SIG-M5 treated with dmso at 0.1 percent for 504 hours (cell line): ENCODE measurements at regions not wholly inside any gene's neighbourhood (a gene's known extent, or its start where the extent isn't known, plus 50 kb on each side); places are given as distances from the start of the nearest gene placed in this dataset.
"Not testable (repeated sequence)": the region's sequence is repeated elsewhere in the genome, so short reads cannot be mapped to it uniquely, and the experiment has no call there.

Source experiments
- DNase-seq: peaks from one replicate; lab custom pipeline; 2025; ENCODE audit not compliant: unreplicated experiment; lab: John Stamatoyannopoulos, UW

DNA sequence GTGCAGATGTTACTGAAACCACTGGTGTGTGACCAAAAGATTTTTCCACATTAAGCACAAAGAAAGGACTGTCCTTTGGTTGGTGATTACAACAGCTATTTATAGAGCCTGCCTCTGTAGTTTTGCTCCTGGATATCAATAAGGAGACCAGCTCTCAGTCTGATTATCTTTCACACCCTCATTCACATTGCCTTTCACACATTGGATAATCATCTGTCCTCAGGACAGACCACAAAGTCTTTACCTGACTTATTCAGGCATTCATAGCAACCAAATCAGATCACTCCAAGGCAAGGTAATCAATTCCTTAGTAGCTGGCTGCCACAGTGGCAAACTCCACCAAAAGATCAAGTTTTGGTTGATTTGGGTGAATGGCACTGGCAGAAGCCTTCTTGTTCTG is 59.6 kb upstream of the CPSF6 start:
- DNase-seq: no peak

DNA sequence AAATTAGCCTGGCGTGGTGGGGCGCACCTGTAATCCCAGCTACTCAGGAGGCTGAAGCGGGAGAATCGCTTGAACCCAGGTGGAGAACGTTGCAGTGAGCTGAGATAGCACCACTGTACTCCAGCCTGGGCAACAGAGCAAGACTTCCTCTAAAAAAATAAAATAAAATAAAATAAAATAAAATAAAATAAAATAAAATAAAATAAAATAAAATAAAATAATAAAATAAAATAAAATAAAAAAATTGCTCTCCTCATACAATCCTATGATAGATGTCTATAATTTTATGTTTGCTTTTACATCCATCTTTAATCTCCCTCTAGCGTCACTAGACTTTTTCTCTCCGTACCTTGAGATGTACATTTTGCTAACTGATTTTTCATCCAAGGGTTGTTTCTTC is 51.8 kb upstream of the CPSF6 start:
- DNase-seq: not testable (repeated sequence)

DNA sequence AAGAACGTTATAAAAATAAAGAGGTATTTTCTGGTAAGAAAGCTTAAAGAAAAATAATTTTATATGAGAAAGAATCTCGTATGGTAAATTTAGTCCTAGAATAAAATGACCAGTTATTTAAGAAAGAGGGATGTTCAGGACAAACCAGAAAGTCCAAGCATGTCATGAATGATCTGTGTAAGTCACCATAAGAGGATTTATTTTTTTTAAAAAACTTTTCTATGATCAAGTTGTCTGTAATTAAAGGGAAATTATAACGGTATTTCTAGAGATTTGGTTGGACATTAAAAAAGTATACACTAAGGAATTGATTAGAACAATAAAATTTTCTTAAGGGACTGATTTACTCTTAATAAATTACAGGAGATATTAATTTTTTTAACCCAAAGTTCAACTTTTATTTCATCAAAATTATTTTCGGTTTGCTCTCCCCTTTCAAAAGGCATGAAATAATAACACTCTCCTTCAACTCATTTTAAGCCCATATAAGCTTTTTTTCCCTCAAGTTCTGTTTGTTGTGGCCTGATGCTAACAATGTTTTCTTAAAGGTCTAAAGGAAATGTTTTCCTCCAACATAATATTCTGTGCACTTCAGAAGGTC is 49.9 kb upstream of the CPSF6 start:
- no peak for DNase-seq
